ENCODE measurements at regions not wholly inside any gene's neighbourhood (a gene's known extent, or its start where the extent isn't known, plus 50 kb on each side); places are given as distances from the start of the nearest gene placed in this dataset.

- TF ChIP-seq, protein P1, sequence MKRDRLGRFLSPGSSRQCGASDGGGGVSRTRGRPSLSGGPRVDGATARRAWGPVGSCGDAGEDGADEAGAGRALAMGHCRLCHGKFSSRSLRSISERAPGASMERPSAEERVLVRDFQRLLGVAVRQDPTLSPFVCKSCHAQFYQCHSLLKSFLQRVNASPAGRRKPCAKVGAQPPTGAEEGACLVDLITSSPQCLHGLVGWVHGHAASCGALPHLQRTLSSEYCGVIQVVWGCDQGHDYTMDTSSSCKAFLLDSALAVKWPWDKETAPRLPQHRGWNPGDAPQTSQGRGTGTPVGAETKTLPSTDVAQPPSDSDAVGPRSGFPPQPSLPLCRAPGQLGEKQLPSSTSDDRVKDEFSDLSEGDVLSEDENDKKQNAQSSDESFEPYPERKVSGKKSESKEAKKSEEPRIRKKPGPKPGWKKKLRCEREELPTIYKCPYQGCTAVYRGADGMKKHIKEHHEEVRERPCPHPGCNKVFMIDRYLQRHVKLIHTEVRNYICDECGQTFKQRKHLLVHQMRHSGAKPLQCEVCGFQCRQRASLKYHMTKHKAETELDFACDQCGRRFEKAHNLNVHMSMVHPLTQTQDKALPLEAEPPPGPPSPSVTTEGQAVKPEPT (CRISPR knock-in tag; IDR thresholded peaks at IDR 0.05; ENCODE audit: low read depth): no peak
- TF ChIP-seq ZNF678 (CRISPR knock-in tag; IDR thresholded peaks at IDR 0.05) (no peak), SNAPC5 (CRISPR knock-in tag; IDR thresholded peaks at IDR 0.05; ENCODE audit: borderline replicate concordance) (no peak), ZNF792 (CRISPR knock-in tag; IDR thresholded peaks at IDR 0.05) (no peak), HNRNPH1 (optimal IDR thresholded peaks at IDR 0.05; ENCODE audit: low read depth, low read length) (no peak), SRF (IDR thresholded peaks at IDR 0.05; ENCODE audit: low read depth, low read length) (no peak), NAIF1 (CRISPR knock-in tag; IDR thresholded peaks at IDR 0.05; ENCODE audit: borderline replicate concordance) (no peak)
Measured at GRCh38 chr11:37496201-37496600, 898.2 kb upstream of the RAG2 start (continued).

- ChIA-PET CTCF (ENCODE audit: low intra/inter-chr PET ratio, low total read pairs) (no interaction called here), POLR2A (no interaction called here)
- H4K20me1 ChIP-seq (ENCODE audit: insufficient read depth, low read length): no peaks in the 10 kb centered on the region
- DNase-seq (ENCODE audit: low spot score) (no peak), ATAC-seq (no peak), FAIRE-seq (no peak)
- in situ Hi-C loops (cut with HindIII; ENCODE audit: extremely low pct_ligation_motif_present, low pct_unique_long_range_greater_than_20kb): no loop called here
- peaks cover 76% of the 10 kb centered on the region for H3K9me3 ChIP-seq (ENCODE audit: low read length)
- no peaks in the 10 kb centered on the region for H3K36me3 ChIP-seq (replicated peaks in 1 of 2; ENCODE audit: control insufficient read depth in 1 of 2, insufficient read depth in 2 of 2, low read length in 2 of 2)
- H3K4me2 ChIP-seq (ENCODE audit: low read depth, low read length): no peak overlapping the region
- no peaks in the 10 kb centered on the region for H3K27me3 ChIP-seq (ENCODE audit: control insufficient read depth in 1 of 2, insufficient read depth in 2 of 2, low read length in 2 of 2)
- no peaks in the 10 kb centered on the region for H3K4me1 ChIP-seq (ENCODE audit: insufficient read depth, low read length)
- H3K4me3 ChIP-seq (replicated peaks in 1 of 3; ENCODE audit: insufficient read depth in 1 of 3, low read depth in 2 of 3, low read length in 3 of 3): no peak overlapping the region
- H3K79me2 ChIP-seq (ENCODE audit: insufficient read depth, low read length): no peaks in the 10 kb centered on the region
- H3K27ac ChIP-seq (ENCODE audit: extremely low read length, insufficient read depth, low read length): no peak overlapping the region
- no TSS peak for BruUV-seq (replicated peaks)
- H3K9ac ChIP-seq (ENCODE audit: insufficient read depth, low read depth, low read length): no peak overlapping the region
- intact Hi-C loops (cut with micrococcal nuclease; ENCODE audit: unreplicated experiment): no loop called here
- no peak overlapping the region for H2AFZ ChIP-seq (ENCODE audit: low read length)
- TF ChIP-seq PRMT3 (CRISPR knock-in tag; IDR thresholded peaks at IDR 0.05; ENCODE audit: borderline replicate concordance, low read depth) (no peak), ZNF326 (CRISPR knock-in tag; IDR thresholded peaks at IDR 0.05; ENCODE audit: borderline replicate concordance) (no peak)
Measured at GRCh38 chr11:37484298-37484697, 886.3 kb upstream of the RAG2 start.

Measured in HepG2 (cell line).